ENCODE measurements at regions not wholly inside any gene's neighbourhood (a gene's known extent, or its start where the extent isn't known, plus 50 kb on each side); places are given as distances from the start of the nearest gene placed in this dataset.
"Not testable (repeated sequence)": the region's sequence is repeated elsewhere in the genome, so short reads cannot be mapped to it uniquely, and the experiment has no call there.

DNA sequence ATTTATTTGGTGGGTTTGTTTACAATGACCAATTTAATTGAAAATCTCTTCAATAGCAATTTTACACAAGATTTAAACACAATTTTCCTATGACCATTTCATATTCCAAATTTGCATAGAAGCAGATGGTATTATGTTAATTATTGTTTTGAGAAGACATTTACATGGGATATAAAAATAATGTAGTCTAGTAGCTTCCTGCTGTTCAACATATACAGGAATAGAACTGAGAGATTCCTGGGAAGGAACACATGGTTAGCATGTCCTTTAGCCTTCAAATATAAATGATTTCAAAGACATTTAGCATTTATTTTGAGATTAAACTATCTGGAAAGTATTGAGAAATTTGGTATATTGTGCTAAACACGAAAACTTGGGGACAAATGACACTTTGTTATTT lies 129.6 kb downstream of the KCNE4 start:
- no peak for DNase-seq

GRCh38 chr2:223182356-223182755 lies 130.4 kb downstream of the KCNE4 start:
- no peak for DNase-seq

DNA sequence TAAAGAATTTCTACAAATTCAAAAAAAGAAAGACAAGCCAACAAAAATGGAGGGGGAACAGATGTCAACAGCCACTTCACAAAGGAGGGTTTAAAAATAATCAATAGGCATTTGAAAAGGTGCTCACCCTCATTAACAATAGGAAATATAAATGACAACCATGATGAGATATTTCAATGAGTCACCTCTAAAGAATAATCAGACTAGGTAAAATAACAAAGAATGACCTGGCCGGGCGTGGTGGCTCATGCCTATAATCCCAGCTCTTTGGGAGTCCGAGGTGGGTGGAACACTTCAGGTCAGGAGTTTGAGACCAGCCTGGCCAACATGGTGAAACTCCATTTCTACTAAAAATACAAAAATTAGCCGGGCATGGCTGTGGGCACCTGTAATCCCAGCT lies 133.6 kb downstream of the KCNE4 start:
- no peak for DNase-seq

GRCh38 chr2:223187256-223187655 lies 135.3 kb downstream of the KCNE4 start:
- no peak for DNase-seq

DNA sequence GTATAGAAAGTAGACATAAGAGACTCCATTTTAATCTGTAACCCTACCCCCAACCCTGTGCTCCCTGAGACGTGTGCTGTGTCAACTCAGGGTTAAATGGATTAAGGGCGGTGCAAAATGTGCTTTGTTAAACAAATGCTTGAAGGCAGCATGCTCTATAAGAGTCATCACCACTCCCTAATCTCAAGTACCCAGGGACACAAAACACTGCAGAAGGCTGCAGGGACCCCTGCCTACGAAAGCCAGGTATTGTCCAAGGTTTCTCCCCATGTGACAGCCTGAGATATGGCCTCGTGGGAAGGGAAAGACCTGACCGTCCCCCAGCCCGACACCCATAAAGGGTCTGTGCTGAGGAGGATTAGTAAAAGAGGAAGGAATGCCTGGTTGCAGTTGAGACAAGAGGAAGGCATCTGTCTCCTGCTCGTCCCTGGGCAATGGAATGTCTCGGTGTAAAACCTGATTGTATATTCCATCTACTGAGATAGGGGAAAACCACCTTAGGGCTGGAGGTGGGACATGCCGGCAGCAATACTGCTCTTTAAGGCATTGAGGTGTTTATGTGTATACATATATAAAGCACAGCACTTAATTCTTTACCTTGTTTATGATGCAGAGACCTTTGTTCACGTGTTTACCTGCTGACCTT lies 138.7 kb downstream of the KCNE4 start:
- not testable (repeated sequence) for DNase-seq

DNA sequence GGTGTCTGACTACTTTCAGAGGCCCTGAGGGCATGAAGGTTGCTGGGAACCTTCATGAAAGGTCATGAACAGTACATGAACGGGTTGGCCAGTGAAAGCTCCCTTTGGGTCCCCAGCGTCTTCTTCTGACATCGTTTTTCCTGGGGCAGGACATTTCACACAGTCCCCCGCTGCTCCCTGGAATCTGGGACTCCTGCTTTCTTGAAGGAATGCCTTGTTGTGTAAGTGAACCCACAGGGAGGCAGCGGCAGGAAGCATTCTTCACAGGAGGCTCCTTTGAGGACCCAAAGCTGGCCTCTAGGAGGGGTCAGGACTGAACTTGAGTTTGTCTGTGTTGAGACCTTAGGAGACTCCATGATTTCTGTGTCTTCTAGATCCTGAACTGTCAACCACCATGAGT lies 144.3 kb downstream of the KCNE4 start:
- no peak for DNase-seq

GRCh38 chr2:223197046-223197445 lies 145.1 kb downstream of the KCNE4 start:
- DNase-seq, result no peak

- no peak for DNase-seq
Observed at GRCh38 chr2:223199531-223200515, 147.8 kb downstream of the KCNE4 start.

DNA sequence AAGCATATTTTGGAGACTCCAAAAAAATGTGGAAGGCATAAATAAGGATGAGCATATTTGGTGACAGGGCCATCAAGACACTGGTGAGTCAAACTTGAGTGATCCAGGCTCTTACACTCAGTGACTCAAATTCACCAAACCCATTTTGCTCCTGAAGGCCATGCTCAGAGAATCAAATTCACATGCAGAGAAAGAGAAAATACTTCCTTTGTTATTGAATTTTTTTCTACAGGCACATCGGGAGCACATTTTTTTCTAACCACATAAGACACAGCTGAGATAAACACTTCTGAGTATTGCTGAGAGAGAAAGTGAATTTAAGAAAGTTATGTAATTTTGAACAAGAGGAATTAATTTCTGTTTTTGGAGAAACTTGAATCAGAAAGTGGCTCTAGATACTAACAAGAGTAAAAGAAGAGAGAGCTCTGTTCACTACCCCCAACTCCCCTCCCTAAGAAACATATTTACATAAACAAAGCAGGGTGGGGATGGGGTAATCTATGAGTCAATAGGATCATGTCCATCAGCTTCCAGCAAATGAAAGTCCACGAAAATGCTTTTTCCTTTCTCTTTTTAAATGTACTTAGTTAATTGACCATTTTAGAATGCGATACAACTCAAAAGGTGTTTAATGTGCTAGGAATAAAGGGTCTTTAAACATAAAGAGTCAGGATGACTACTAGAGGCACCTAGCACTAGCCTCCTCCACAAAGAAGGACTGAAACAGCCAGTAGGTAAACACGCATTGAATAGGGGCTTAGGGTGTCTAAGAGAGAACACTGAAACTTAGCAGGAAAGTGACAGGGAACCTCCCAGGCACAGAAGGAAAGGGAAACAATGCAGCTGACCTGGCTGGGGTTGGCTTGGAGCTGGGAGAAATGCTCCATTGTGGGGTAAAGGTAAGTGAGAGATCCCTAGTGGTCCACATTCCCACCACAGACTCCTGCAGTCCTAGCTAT lies 152.3 kb downstream of the KCNE4 start:
- no peak for DNase-seq

GRCh38 chr2:223210489-223210888 lies 158.5 kb downstream of the KCNE4 start:
- no peak for DNase-seq

- DNase-seq, result no peak
Observed at GRCh38 chr2:223214394-223215253, 162.6 kb downstream of the KCNE4 start.

DNA sequence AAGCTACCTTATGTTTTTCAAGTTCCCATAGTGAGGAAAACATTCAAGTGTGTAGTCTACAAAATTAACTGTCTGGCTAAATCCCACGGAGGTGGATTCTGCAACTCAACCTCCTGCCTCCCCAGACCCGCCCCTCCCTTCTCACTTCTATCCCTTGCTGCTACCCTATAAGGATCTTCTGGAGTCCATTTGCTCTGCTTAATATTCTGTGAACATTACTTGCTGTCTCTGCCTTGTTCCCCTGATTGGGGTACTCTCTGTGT lies 163.2 kb downstream of the KCNE4 start:
- no peak for DNase-seq

DNA sequence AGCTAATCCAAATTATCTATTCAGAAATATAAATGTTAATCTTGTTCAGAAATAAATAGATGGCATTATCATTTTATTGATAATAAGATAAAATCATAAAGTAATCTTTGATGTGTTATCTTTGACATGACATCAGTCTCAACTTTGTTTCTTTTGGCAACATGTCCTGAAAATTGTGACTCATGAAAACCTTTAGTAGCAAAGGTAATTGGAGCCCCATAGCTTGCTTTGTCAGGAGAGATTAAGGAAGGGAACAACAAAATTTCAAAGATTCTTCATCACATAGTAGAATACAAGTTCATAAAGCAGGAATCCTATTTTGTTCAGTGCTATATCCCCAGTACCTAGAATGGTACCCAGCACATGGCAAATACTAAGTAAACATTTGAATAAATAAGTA lies 165.4 kb downstream of the KCNE4 start:
- no peak for DNase-seq

DNA sequence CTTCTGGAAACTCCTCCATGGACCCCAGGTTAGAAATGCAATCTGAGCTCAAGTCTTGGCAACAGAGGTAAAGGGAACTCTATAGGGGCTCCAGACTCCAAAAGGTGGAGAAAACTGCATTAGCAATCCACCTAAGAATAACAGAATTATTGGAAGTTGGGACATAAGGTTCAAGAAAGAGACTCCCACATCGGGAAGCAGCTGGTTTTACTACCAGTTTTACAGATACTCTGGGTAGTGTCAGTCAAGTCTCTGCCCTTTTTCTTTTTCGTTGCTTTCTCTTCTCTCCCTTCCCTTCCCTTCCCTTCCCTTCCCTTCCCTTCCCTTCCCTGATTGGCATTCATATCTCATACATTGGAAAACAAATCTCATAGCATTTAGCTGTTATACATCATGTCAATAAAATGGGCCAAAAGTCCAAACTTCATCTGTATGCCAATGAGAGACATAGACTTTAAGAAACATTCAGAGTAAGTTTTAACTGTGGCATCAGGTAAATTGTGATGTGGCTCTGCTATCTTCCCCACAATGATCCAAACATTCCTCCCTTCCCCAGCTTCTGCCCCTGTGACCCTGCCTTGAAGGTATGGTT lies 166.7 kb downstream of the KCNE4 start:
- no peak for DNase-seq

- no peak for DNase-seq
Observed at GRCh38 chr2:223219872-223220657, 168.1 kb downstream of the KCNE4 start.

GRCh38 chr2:223220658-223220925 lies 168.6 kb downstream of the KCNE4 start:
- no peak for DNase-seq

- no peak for DNase-seq
Observed at GRCh38 chr2:223221139-223221835, 169.3 kb downstream of the KCNE4 start.

DNA sequence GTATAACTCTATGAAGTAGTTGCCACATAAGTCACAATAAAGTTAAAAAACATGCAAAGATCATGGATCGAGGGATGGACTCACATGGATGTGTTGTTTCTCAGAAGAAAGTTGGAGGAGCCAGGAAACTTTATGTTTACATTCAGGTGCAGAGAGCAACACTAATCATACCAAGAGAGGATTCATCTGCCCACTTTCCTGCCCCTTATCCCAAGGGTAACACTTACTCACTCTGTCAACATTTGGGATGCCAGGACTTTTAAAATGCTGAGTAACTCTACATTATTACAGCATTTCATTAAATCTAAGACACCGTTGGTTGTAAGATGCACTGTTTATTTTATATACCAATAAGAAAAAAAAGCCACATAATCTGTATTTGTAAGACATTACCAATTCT lies 170.4 kb downstream of the KCNE4 start:
- DNase-seq, result no peak

- DNase-seq, result no peak
Observed at GRCh38 chr2:223223156-223223555, 171.2 kb downstream of the KCNE4 start.

GRCh38 chr2:223225266-223225665 lies 173.3 kb downstream of the KCNE4 start:
- DNase-seq, result no peak

DNA sequence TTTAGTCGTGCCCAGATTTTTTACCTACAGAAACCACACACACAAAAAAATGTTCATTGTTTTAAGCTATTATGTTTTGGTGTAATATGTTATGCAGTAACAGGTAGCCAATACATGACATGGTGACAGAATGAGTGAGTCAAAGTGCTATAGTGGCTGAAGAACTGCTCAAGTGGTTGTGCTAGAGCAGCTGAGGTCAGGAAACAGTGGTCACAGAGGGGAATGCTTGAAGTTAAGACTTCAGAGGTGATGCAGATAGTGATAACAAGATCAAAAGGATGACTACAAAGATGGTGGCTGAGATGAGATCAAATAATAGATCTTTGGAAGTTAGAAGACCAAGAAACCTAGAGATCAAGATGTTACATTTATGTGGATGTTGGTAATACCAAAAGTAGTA lies 174.3 kb downstream of the KCNE4 start:
- no peak for DNase-seq
